ENCODE measurements at regions not wholly inside any gene's neighbourhood (a gene's known extent, or its start where the extent isn't known, plus 50 kb on each side); places are given as distances from the start of the nearest gene placed in this dataset.

DNA sequence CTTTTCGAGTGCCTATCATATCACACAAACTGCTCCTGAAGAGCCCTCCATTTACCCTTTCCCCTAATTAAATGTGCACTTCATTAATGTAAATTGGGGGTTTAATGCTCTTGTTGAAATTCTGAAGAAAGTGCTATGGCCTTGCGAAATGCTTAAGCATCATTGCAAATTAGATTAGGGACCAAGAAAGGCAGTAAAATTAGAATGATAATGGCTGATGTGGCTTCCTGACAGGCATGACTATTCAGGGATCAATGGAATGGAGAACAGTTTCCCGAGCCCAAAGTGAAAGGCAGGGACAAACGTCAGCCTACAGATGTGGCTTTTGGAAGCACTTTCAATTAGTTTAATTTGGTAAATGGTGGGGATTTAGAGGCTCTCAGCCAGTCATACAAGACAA, 120.1 kb downstream of the NKX6-1 start:
- H3K9ac ChIP-seq (ENCODE audit: low read depth in 1 of 2, low read length in 2 of 2), result no peak overlapping the region
- 35% methylated on average over 4 of the region's 4 CpGs for WGBS
- H3K27me3 ChIP-seq (ENCODE audit: control insufficient read depth in 4 of 4, insufficient read depth in 4 of 4, low read length in 3 of 4), result peaks cover 0 to 3% (median 0%) of the 10 kb centered on the region in 4 donors
- DNase-seq (ENCODE audit: low spot score), result no peak
- no peaks in the 10 kb centered on the region for H3K9me3 ChIP-seq (ENCODE audit: control insufficient read depth in 4 of 4, low read length in 3 of 4)
- no peak for TF ChIP-seq FOXA2 (IDR thresholded peaks at IDR 0.05)
- TF ChIP-seq RXRA (IDR thresholded peaks at IDR 0.05), result no peak
- TF ChIP-seq, protein P1, sequence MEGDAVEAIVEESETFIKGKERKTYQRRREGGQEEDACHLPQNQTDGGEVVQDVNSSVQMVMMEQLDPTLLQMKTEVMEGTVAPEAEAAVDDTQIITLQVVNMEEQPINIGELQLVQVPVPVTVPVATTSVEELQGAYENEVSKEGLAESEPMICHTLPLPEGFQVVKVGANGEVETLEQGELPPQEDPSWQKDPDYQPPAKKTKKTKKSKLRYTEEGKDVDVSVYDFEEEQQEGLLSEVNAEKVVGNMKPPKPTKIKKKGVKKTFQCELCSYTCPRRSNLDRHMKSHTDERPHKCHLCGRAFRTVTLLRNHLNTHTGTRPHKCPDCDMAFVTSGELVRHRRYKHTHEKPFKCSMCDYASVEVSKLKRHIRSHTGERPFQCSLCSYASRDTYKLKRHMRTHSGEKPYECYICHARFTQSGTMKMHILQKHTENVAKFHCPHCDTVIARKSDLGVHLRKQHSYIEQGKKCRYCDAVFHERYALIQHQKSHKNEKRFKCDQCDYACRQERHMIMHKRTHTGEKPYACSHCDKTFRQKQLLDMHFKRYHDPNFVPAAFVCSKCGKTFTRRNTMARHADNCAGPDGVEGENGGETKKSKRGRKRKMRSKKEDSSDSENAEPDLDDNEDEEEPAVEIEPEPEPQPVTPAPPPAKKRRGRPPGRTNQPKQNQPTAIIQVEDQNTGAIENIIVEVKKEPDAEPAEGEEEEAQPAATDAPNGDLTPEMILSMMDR (IDR thresholded peaks at IDR 0.05; ENCODE audit: low read depth, low read length, missing input control), result no peak
- no peak for TF ChIP-seq TAF1 (conservative IDR thresholded peaks at IDR 0.05)
- TF ChIP-seq EGR1 (IDR thresholded peaks at IDR 0.05; ENCODE audit: low read depth in 2 of 2), result no peak
- TF ChIP-seq JUND (IDR thresholded peaks at IDR 0.05), result no peak
- TF ChIP-seq YY1 (IDR thresholded peaks at IDR 0.05), result no peak
- TF ChIP-seq, protein P2, sequence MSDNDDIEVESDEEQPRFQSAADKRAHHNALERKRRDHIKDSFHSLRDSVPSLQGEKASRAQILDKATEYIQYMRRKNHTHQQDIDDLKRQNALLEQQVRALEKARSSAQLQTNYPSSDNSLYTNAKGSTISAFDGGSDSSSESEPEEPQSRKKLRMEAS (IDR thresholded peaks at IDR 0.05), result no peak
- no peak for TF ChIP-seq HNF4A (conservative IDR thresholded peaks at IDR 0.05)
- TF ChIP-seq, protein P3, sequence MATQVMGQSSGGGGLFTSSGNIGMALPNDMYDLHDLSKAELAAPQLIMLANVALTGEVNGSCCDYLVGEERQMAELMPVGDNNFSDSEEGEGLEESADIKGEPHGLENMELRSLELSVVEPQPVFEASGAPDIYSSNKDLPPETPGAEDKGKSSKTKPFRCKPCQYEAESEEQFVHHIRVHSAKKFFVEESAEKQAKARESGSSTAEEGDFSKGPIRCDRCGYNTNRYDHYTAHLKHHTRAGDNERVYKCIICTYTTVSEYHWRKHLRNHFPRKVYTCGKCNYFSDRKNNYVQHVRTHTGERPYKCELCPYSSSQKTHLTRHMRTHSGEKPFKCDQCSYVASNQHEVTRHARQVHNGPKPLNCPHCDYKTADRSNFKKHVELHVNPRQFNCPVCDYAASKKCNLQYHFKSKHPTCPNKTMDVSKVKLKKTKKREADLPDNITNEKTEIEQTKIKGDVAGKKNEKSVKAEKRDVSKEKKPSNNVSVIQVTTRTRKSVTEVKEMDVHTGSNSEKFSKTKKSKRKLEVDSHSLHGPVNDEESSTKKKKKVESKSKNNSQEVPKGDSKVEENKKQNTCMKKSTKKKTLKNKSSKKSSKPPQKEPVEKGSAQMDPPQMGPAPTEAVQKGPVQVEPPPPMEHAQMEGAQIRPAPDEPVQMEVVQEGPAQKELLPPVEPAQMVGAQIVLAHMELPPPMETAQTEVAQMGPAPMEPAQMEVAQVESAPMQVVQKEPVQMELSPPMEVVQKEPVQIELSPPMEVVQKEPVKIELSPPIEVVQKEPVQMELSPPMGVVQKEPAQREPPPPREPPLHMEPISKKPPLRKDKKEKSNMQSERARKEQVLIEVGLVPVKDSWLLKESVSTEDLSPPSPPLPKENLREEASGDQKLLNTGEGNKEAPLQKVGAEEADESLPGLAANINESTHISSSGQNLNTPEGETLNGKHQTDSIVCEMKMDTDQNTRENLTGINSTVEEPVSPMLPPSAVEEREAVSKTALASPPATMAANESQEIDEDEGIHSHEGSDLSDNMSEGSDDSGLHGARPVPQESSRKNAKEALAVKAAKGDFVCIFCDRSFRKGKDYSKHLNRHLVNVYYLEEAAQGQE (IDR thresholded peaks at IDR 0.05), result no peak
- no peak for TF ChIP-seq RAD21 (IDR thresholded peaks at IDR 0.05)
- TF ChIP-seq HNF4G (IDR thresholded peaks at IDR 0.05), result no peak
- TF ChIP-seq GABPA (IDR thresholded peaks at IDR 0.05 in 1 of 2, conservative IDR thresholded peaks at IDR 0.05 in 1 of 2), result no peak
- TF ChIP-seq, protein P4, sequence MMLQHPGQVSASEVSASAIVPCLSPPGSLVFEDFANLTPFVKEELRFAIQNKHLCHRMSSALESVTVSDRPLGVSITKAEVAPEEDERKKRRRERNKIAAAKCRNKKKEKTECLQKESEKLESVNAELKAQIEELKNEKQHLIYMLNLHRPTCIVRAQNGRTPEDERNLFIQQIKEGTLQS (IDR thresholded peaks at IDR 0.05), result no peak
- TF ChIP-seq SP1 (IDR thresholded peaks at IDR 0.05), result no peak
- no peak overlapping the region for H3K4me3 ChIP-seq (ENCODE audit: low read depth in 1 of 3, low read length in 3 of 3)
- H3K4me1 ChIP-seq (ENCODE audit: control insufficient read depth in 4 of 4, insufficient read depth in 4 of 4, low read length in 3 of 4), result no peaks in the 10 kb centered on the region
- H3K27ac ChIP-seq (ENCODE audit: low read depth in 1 of 2, low read length in 2 of 2), result no peak overlapping the region
- no peaks in the 10 kb centered on the region for H3K36me3 ChIP-seq (ENCODE audit: control insufficient read depth in 4 of 4, insufficient read depth in 3 of 4, low read depth in 1 of 4, low read length in 3 of 4)

DNA sequence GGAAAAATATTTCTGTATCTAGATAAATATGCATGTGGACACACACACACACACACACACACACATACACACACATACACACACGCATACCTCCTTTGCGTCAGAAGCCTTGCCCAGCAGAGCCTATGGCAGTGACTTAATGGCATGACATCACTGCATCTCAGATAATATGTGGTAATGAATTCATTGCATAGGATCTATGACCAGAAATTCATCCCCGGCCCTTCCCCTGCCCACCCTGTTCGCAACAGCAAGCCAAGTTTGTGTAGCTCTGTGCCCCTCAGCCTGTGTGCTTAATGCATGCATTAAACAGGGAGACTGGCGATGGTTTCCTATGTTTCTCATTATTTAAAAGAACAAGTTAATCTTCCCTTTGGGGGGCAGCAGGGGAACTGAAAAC, 120.7 kb downstream of the NKX6-1 start:
- H3K4me1 ChIP-seq (ENCODE audit: control insufficient read depth in 4 of 4, insufficient read depth in 4 of 4, low read length in 3 of 4), result no peaks in the 10 kb centered on the region
- no peak for DNase-seq (ENCODE audit: low spot score)
- no peaks in the 10 kb centered on the region for H3K9me3 ChIP-seq (ENCODE audit: control insufficient read depth in 4 of 4, low read length in 3 of 4)
- H3K27ac ChIP-seq (ENCODE audit: low read depth in 1 of 2, low read length in 2 of 2), result no peak overlapping the region
- WGBS, result 71% methylated on average over 5 of the region's 5 CpGs
- peaks cover 0 to 3% (median 0%) of the 10 kb centered on the region in 4 donors for H3K27me3 ChIP-seq (ENCODE audit: control insufficient read depth in 4 of 4, insufficient read depth in 4 of 4, low read length in 3 of 4)
- TF ChIP-seq FOXA2 (IDR thresholded peaks at IDR 0.05), result no peak
- no peak for TF ChIP-seq TAF1 (conservative IDR thresholded peaks at IDR 0.05)
- TF ChIP-seq JUND (IDR thresholded peaks at IDR 0.05), result no peak
- TF ChIP-seq, protein P2 (IDR thresholded peaks at IDR 0.05), result no peak
- TF ChIP-seq NR2F2 (IDR thresholded peaks at IDR 0.05), result no peak
- TF ChIP-seq GABPA (IDR thresholded peaks at IDR 0.05 in 1 of 2, conservative IDR thresholded peaks at IDR 0.05 in 1 of 2), result no peak
- TF ChIP-seq, protein P4 (IDR thresholded peaks at IDR 0.05), result no peak
- no peak overlapping the region for H3K9ac ChIP-seq (ENCODE audit: low read depth in 1 of 2, low read length in 2 of 2)
- H3K36me3 ChIP-seq (ENCODE audit: control insufficient read depth in 4 of 4, insufficient read depth in 3 of 4, low read depth in 1 of 4, low read length in 3 of 4), result no peaks in the 10 kb centered on the region
- H3K4me3 ChIP-seq (ENCODE audit: low read depth in 1 of 3, low read length in 3 of 3), result no peak overlapping the region
